ENCODE measurements at regions not wholly inside any gene's neighbourhood (a gene's known extent, or its start where the extent isn't known, plus 50 kb on each side); places are given as distances from the start of the nearest gene placed in this dataset.

DNA sequence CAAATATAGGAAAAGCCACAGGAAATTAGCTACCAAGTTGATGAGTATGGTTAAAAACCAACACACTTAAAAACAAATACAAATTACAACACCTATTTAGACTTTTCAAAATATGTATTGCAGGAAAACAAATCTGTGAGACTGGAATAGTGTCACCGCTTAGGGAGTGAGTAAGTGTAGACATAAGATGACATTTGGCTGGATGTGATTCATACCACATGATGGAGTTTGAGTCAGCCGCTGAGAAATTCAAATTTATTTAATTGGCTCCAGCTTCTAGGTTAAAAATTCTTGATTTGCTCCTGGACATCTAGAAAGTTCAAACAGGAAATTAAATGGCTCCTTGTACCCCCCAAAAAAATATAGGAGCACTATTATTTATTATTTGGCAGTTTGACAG lies 531.7 kb downstream of the SLITRK1 start:
- TF ChIP-seq POLR2A (IDR thresholded peaks at IDR 0.05) = no peak
- TF ChIP-seq CTCF (IDR thresholded peaks at IDR 0.05) = no peak
- no peak for TF ChIP-seq POLR2AphosphoS5 (IDR thresholded peaks at IDR 0.05)
- no peak for TF ChIP-seq EP300 (IDR thresholded peaks at IDR 0.05)

All from sigmoid colon (tissue), 4 donors.